ENCODE measurements at regions not wholly inside any gene's neighbourhood (a gene's known extent, or its start where the extent isn't known, plus 50 kb on each side); places are given as distances from the start of the nearest gene placed in this dataset.

DNA sequence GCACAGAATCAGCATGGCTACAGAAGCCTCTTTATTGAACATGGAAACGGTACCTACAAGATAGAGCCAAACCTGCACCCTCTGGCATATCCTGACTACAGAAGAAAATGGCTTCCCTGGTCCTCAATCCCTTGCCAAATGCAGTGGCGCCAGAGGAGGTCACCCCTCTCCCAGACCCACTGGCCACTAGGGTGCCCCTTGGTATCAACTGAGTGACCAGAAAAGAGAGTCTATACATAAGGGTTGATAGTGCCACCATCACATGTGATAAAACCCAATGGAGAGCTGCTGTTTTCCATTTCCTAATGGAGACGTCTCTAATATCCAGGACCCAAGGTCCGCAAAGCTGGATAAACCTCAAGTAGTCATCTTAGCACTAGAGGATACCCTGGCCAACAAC, 52.7 kb upstream of the ALK start:
- no peak for DNase-seq

DNA sequence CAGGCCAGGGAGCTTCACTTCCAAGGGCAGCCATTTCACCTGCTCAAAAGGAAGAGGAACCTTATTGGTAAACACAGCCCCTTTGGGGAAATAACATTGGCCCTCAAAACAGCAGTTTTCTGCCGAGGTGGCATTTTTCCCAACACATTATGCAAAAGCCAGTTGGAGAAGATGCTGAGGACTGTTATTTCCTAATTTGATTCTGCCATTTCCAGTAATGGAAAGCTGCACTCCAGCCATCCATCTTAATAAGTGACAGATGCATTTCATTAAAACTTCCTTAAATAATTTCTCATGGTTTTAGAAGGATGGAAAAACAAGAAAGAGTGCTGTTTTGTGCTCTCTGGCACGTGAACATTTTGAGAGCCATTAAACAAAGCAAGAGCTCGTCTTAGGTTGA, 55.9 kb upstream of the ALK start:
- no peak for DNase-seq

DNA sequence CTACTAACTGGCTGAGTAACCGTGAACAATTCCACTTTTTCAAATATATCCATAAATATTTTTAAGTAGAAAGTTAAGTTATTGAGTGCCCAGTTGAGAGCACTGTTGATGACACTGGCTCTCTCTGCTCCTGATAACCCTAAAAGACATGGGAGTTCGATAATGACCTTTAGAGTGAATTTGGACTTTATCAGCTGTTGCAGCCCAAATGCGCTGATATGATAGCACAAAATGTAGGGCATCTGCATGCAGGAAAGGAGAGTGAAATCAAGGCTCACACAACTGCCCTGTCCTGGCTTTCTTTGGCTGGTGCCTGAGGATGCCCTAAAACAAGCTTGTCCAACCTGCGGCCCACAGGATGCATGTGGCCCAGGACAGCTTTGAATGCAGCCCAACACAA, 60.0 kb upstream of the ALK start:
- DNase-seq: no peak

- no peak for DNase-seq
Measured at GRCh38 chr2:29983308-29983707, 61.9 kb upstream of the ALK start.

- DNase-seq: no peak
Measured at GRCh38 chr2:29987146-29987545, 65.8 kb upstream of the ALK start.

DNA sequence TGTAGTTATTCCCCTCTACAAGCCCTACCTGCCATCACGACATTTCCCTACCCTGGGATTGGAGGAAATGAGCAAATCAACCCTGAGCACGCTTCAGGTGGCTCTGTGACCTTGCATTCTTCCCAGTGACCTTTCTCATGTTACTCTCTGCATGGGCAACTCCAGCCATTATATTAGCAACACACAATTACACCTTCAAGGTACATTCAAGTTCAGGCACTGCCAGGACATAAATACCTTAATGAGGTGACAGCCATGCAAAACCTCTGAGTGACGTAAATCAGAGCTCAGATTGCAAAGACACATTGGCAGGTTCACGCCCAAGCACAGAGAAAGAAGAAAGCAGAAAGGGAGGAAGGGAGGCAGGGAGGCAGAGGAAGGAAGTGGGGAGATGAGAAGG, 68.7 kb upstream of the ALK start:
- no peak for DNase-seq

DNA sequence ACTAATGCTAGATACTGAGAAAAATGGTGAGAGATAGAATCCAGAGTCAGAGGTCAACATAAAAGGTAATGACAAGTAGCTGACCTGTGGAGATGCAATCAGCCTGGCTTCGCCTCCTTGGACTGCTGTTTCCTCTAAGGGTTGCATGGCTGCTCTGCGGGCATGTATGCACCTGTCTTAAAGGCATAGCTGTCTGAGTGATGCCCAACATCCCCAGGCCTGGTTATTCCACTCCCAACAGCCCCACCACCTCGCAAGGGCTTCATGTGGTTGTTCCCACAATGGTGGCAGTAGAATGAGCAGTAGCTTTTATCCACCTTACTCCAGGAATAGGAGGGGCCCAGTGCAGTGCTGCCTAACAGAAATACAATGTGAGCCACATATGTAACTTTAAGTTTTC, 69.7 kb upstream of the ALK start:
- no peak for DNase-seq

- DNase-seq: no peak
Measured at GRCh38 chr2:29995241-29995640, 73.9 kb upstream of the ALK start.

DNA sequence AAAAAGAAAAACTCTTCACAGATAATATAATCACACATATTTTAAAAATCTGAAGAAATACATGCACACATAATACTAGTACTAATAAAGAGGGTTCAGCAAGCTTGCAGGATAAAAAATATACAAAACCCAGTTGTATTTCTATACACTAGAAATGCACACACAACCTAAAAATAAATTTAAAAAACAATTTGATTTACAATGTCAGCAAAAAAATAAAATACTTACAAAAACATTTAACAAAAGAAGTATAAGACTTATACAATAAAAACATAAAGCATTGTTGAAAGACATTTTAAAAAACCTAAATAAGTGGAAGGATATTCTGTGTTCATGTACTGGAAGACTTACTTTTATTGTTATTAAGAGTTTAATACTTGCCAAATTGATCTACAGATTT, 81.7 kb upstream of the ALK start:
- DNase-seq: no peak

GRCh38 chr2:30022444-30023071, 101.2 kb upstream of the ALK start:
- no peak for DNase-seq

GRCh38 chr2:30024281-30024680, 102.9 kb upstream of the ALK start:
- no peak for DNase-seq

- peak in 1 of 2 experiments; percentile 36 for DNase-seq
Measured at GRCh38 chr2:30026091-30027055, 105.0 kb upstream of the ALK start.

DNA sequence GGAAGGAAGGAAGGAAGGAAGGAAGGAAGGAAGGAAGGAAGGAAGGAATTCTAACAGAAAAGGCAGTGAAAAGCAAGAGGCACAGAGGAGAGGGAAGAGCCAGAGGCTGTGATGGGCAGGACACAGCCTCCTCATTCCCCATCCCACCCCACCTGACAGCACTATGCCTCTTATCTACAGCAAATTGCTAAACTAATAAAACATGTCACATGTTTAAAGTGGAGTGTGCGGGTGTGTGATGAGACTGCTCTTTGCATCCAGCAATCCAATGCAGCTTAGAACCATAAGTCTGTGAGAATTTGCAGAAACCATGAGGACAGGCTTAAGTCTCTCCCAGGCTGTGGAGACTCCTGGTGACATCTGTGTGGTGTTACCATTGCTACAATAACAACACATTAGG, 108.4 kb upstream of the ALK start:
- DNase-seq: no peak

DNA sequence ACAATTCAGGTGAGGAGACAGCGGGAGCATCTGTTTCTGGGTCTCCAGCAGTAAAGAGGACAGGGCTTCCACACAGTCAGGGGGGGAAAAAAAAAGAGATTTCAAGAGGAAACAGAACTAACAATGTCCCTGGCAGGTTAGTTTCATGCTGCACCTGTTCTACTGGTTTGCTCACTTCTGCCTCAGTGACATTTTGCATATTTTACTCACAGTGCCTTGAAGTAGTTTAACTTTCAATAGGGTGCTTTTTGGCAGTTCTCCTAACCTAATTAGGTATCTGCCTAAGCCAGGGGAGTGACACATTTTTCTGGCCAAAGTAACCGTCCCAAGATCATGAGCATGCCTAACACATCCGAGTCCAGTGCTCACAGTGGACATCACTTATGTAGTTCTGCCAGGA, 109.0 kb upstream of the ALK start:
- DNase-seq: no peak

DNA sequence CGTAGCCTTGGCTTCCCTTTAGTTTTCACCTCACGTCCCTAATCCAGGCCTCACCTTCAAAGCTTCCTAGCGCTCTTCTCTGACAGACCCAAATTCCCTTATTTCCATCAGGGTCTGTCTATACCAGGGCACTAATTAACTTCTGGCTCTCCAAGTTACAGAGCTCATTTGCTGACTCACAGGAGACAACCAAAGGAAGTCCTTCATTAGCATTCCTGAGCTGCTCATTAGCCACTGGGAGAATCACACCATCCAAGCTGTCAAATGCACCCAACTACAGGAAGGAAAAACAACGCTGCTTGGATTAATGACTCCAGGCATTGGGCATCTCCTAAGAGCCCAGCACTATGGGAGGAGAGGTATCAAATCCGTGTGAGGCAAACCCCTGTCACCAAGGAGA, 109.8 kb upstream of the ALK start:
- no peak for DNase-seq

- no peak for DNase-seq
Measured at GRCh38 chr2:30034052-30034775, 112.6 kb upstream of the YPEL5 start.

GRCh38 chr2:30037016-30037415, 109.8 kb upstream of the YPEL5 start:
- DNase-seq: no peak

GRCh38 chr2:30038419-30038818, 108.4 kb upstream of the YPEL5 start:
- no peak for DNase-seq

- DNase-seq: no peak
Measured at GRCh38 chr2:30039101-30039500, 107.7 kb upstream of the YPEL5 start.

GRCh38 chr2:30040147-30040546, 106.7 kb upstream of the YPEL5 start:
- DNase-seq: no peak

DNA sequence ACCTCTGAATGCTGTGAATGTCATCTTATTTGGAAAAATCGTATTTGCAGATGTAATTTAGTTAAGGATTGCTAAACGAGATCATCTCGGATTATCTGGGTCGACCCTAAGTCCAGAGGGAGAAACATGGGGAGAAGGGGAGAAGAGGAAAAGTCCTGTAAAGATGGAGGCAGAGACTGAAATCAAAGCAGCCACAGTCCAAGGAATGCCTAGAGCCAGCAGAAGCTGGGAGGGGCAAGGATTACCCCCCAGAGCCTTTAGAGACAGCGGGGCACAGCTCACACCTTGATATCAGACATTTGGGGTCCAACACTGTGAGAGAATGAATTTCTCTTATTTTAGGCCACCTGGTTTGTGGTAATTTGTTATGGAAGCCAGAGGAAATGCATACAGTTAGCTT, 104.9 kb upstream of the YPEL5 start:
- DNase-seq: no peak

GRCh38 chr2:30046396-30046795, 100.4 kb upstream of the YPEL5 start:
- no peak for DNase-seq

DNA sequence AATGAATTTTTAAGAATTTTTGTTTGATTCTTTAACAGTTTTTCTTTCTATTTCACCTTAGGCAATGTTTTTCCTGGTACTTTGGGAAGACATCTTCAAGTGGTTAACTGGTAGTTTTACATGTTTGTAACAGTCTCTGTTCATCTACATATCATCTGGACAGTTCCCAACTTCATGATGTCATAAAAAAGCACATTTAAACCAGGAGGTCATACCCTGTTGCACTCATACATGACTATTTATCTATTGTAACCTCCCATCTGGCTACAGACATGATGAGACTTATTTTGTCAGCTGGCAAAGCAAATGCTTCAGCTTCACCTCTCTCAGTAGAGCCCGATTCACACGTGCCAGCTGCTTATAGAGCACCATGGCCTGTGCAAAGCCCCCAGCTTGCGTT, 99.8 kb upstream of the YPEL5 start:
- DNase-seq: no peak

- DNase-seq: no peak
Measured at GRCh38 chr2:30048636-30049175, 98.1 kb upstream of the YPEL5 start.

Data from NCI-H1930 (cell line).